PC-9 (cell line): ENCODE measurements at regions not wholly inside any gene's neighbourhood (a gene's known extent, or its start where the extent isn't known, plus 50 kb on each side); places are given as distances from the start of the nearest gene placed in this dataset.

ENCODE experiments used
- CTCF ChIP-seq: fragments of 200-600 bp; sonication (generic); conservative IDR thresholded peaks from 2 replicates; pipeline ENCODE4 v1.6.1; 2017; ENCODE audit warnings: mixed run types, antibody characterized with exemption, mild to moderate bottlenecking, moderate library complexity
- EZH2 ChIP-seq: fragments of 200-600 bp; sonication (generic); IDR thresholded peaks from 2 replicates; pipeline ENCODE4 v1.8.0; 2017; ENCODE audit warnings: antibody characterized with exemption, low read depth

DNA sequence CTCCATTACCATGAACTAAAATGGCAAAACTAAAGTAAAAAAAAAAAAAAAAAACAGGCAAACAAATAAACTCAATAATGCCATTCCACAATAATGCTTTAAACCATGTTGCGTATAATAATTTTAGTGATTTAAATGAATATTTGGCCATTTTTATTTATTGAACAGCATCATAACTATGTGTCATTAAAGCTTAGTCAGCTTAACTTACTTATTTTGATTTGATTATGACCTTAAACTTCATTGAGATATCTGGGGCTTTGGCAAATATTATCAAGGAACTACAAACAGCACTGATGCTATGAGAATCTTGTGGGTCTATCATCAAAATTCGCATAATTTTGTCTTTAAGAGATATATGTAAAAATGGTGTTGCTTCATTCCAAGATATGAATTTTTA is 1610.3 kb upstream of the NUDT12 start:
- TF ChIP-seq EZH2, result no peak
- TF ChIP-seq CTCF, result no peak
